Omental fat pad (tissue), 3 donors: ENCODE measurements at regions not wholly inside any gene's neighbourhood (a gene's known extent, or its start where the extent isn't known, plus 50 kb on each side); places are given as distances from the start of the nearest gene placed in this dataset.
A peak's percentile ranks its signal among the peaks of the same experiment; 100 is the strongest.

Source experiments
- ATAC-seq: fragments of 150-250 bp; one replicate; pipeline ENCODE4 v1.9.1; 2016; ENCODE audit warnings: mild to moderate bottlenecking, moderate library complexity; ENCODE audit not compliant: low FRiP score
- DNase-seq: peaks from one replicate; pipeline ENCODE4 v3.0.0-alpha.2; 2019; ENCODE audit warnings: low spot score
- CTCF ChIP-seq, 3 donors: fragments of 450-650 bp; IDR thresholded peaks; one replicate each; pipeline ENCODE4 v1.5.1; 2016 to 2017; ENCODE audit warnings: antibody characterized with exemption in 3 of 3, mild to moderate bottlenecking in 3 of 3, moderate library complexity in 2 of 3

- no peak for DNase-seq
- no peak for ATAC-seq
- no peak for TF ChIP-seq CTCF (IDR thresholded peaks at IDR 0.05)
Observed at GRCh38 chr6:74075896-74076295, 379.9 kb downstream of the CD109 start.

- ATAC-seq (no peak), DNase-seq (peak; percentile 24)
- no peak for TF ChIP-seq CTCF (IDR thresholded peaks at IDR 0.05)
Observed at GRCh38 chr6:74075323-74075722, 379.3 kb downstream of the CD109 start.

DNA sequence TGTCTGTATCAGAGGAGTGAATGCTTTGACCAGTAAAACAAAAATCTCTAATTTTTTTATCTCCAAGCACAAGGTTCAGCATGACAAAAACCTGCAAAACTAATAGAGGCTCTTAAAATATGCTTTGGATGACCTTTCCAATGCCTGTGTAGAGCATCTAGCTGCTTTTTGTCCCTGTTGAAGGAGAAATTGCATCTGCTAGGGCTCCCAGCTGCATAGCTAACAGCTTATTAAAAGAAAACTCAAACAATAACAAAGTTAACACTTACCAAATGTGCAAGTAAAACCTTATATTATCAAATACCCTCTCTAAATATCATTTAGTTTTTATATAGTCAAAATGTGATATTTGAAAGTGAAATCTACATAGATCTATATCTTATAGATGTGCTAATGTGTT, 378.6 kb downstream of the CD109 start:
- ATAC-seq: no peak
- DNase-seq: no peak
- TF ChIP-seq CTCF (IDR thresholded peaks at IDR 0.05): no peak

DNA sequence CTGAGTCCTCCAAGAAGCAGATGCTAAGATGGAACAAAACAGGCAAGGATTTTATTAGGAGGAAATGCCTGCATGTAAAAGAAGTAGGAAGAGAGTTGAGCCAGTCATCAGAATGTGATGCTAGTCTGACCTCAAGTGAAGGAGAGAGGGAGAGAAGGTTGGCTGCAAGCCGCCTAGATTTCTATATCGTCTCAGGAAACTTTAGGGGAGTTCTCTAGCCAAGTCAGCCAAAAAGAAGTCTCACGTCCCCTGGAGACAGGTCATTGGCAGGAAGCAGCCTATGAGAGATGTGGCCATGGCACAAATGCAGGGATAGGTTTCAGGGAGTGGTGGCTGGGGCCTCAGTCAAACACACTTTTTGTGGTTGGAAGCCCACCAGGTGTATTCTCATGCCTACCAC, 378.0 kb downstream of the CD109 start:
- TF ChIP-seq CTCF (IDR thresholded peaks at IDR 0.05): no peak
- ATAC-seq (no peak), DNase-seq (no peak)

DNA sequence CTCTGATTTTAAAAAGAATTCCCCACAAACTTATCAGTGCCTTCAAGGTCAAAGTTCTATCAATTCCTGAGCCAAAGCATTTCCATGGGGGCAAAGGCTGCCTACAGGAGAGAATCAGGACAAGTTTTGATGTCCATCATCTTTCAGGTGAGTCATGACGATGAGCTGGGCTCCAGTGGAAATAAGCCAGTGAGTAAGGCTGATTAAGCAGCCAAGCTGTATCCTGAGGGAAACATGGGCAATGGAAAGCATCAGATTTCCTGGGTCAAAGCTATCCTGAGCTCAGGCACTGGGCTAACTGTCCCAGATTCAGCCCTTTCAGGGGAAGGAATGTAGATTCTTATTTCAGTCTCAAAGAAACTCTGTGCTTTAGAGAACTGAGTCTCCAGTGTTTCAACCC, 377.4 kb downstream of the CD109 start:
- no peak for TF ChIP-seq CTCF (IDR thresholded peaks at IDR 0.05)
- peak; percentile 75 for ATAC-seq
- DNase-seq: no peak

DNA sequence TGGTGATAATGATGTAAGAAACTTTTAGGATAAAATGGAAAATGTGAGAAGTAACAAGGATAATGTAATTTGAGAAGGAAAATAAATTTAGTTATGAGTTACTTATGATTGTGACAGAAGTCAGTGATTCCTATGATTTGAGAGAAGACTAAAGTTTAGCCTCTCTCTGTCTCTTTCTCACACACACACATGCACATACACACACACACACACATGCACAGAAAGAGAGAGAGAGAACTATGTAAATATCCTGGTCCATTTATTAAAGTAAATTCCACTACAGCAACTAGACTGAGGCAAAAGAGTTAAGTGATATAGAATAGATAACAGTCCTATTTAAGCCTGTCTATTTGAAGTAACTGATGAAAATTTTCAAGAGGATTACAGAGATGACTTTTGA, 375.2 kb downstream of the CD109 start:
- DNase-seq (no peak), ATAC-seq (no peak)
- no peak for TF ChIP-seq CTCF (IDR thresholded peaks at IDR 0.05)

DNA sequence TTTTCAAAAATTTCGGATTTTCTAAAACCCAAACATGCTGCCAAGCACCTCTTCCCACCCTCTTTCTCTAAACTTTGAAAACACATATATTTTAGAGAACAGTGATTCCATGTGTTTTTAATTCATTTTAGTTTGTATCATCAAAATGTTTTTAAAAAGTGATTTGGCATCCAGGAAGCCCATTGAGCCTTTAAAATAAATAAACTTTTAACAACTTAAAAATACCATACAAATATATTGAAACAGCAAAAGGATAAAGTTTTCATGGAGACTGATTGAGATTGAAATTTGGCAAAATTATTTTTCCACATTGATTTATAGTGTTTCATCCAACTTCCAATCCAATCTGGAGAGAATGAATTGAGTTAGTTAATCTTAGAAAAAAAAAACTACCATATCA, 374.7 kb downstream of the CD109 start:
- no peak for TF ChIP-seq CTCF (IDR thresholded peaks at IDR 0.05)
- no peak for DNase-seq
- ATAC-seq: no peak
